NT2/D1 (cell line): ENCODE measurements at regions not wholly inside any gene's neighbourhood (a gene's known extent, or its start where the extent isn't known, plus 50 kb on each side); places are given as distances from the start of the nearest gene placed in this dataset.

Experiments used
- SUZ12 ChIP-seq: IDR thresholded peaks from 2 replicates; pipeline ENCODE4 v1.6.1; 2011; ENCODE audit not compliant: insufficient read length, insufficient read depth; ENCODE audit errors: extremely low read depth
- YY1 ChIP-seq: IDR thresholded peaks from 2 replicates; pipeline ENCODE4 v1.6.1; 2011; ENCODE audit not compliant: insufficient read length, insufficient read depth

DNA sequence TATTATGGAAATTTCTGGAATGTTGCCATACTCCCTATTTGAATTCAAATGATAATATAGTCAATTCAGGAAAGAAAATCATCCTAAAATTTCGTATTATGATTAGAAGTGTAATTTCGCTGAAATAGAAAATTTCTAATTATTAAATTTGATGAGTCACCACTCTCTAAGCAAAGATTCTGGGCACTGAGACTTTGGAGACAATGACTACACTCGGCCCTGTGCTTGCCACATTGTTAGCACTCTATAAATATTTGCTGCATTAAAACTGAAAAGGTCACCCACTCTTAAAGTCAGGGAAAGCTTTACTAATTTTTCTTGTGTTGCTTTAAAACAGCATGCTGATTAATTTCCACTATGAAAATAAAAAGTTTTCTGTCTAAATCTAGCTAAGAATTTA is 240.3 kb downstream of the TLE4 start:
- TF ChIP-seq YY1 (no peak), SUZ12 (no peak)
